ENCODE measurements at regions not wholly inside any gene's neighbourhood (a gene's known extent, or its start where the extent isn't known, plus 50 kb on each side); places are given as distances from the start of the nearest gene placed in this dataset.

GRCh38 chr6:169887529-169888140 is 136.2 kb downstream of the ERMARD start:
- TF ChIP-seq GATA2 (IDR thresholded peaks at IDR 0.05; ENCODE audit: low read depth, low read length), result no peak
- no peak for TF ChIP-seq GATA3 (IDR thresholded peaks at IDR 0.05; ENCODE audit: low read depth, low read length)

GRCh38 chr6:169886631-169887227 is 135.3 kb downstream of the ERMARD start:
- TF ChIP-seq GATA2 (IDR thresholded peaks at IDR 0.05; ENCODE audit: low read depth, low read length) (no peak), GATA3 (IDR thresholded peaks at IDR 0.05; ENCODE audit: low read depth, low read length) (no peak)

- TF ChIP-seq GATA3 (IDR thresholded peaks at IDR 0.05; ENCODE audit: low read depth, low read length) (no peak), GATA2 (IDR thresholded peaks at IDR 0.05; ENCODE audit: low read depth, low read length) (no peak)
These were observed 134.4 kb downstream of the ERMARD start for GRCh38 chr6:169885831-169886230.

GRCh38 chr6:169885131-169885530 is 133.7 kb downstream of the ERMARD start:
- no peak for TF ChIP-seq GATA3 (IDR thresholded peaks at IDR 0.05; ENCODE audit: low read depth, low read length)
- no peak for TF ChIP-seq GATA2 (IDR thresholded peaks at IDR 0.05; ENCODE audit: low read depth, low read length)

- TF ChIP-seq GATA2 (IDR thresholded peaks at IDR 0.05; ENCODE audit: low read depth, low read length) (no peak), GATA3 (IDR thresholded peaks at IDR 0.05; ENCODE audit: low read depth, low read length) (no peak)
These were observed 132.7 kb downstream of the ERMARD start for GRCh38 chr6:169884158-169884557.

GRCh38 chr6:169883316-169883715 is 131.9 kb downstream of the ERMARD start:
- TF ChIP-seq GATA2 (IDR thresholded peaks at IDR 0.05; ENCODE audit: low read depth, low read length) (no peak), GATA3 (IDR thresholded peaks at IDR 0.05; ENCODE audit: low read depth, low read length) (no peak)

GRCh38 chr6:169881976-169882375 is 130.6 kb downstream of the ERMARD start:
- TF ChIP-seq GATA3 (IDR thresholded peaks at IDR 0.05; ENCODE audit: low read depth, low read length) (no peak), GATA2 (IDR thresholded peaks at IDR 0.05; ENCODE audit: low read depth, low read length) (no peak)

- TF ChIP-seq GATA2 (IDR thresholded peaks at IDR 0.05; ENCODE audit: low read depth, low read length), result no peak
- TF ChIP-seq GATA3 (IDR thresholded peaks at IDR 0.05; ENCODE audit: low read depth, low read length), result no peak
These were observed 130.0 kb downstream of the ERMARD start for GRCh38 chr6:169881398-169881797.

- TF ChIP-seq GATA2 (IDR thresholded peaks at IDR 0.05; ENCODE audit: low read depth, low read length) (no peak), GATA3 (IDR thresholded peaks at IDR 0.05; ENCODE audit: low read depth, low read length) (no peak)
These were observed 129.1 kb downstream of the ERMARD start for GRCh38 chr6:169880516-169880915.

- no peak for TF ChIP-seq GATA3 (IDR thresholded peaks at IDR 0.05; ENCODE audit: low read depth, low read length)
- TF ChIP-seq GATA2 (IDR thresholded peaks at IDR 0.05; ENCODE audit: low read depth, low read length), result no peak
These were observed 117.9 kb downstream of the ERMARD start for GRCh38 chr6:169869301-169869700.

- no peak for TF ChIP-seq GATA2 (IDR thresholded peaks at IDR 0.05; ENCODE audit: low read depth, low read length)
- TF ChIP-seq GATA3 (IDR thresholded peaks at IDR 0.05; ENCODE audit: low read depth, low read length), result no peak
These were observed 117.0 kb downstream of the ERMARD start for GRCh38 chr6:169868458-169868857.

- TF ChIP-seq GATA3 (IDR thresholded peaks at IDR 0.05; ENCODE audit: low read depth, low read length) (no peak), GATA2 (IDR thresholded peaks at IDR 0.05; ENCODE audit: low read depth, low read length) (no peak)
These were observed 116.3 kb downstream of the ERMARD start for GRCh38 chr6:169867751-169868191.

- TF ChIP-seq GATA2 (IDR thresholded peaks at IDR 0.05; ENCODE audit: low read depth, low read length), result no peak
- TF ChIP-seq GATA3 (IDR thresholded peaks at IDR 0.05; ENCODE audit: low read depth, low read length), result no peak
These were observed 115.5 kb downstream of the ERMARD start for GRCh38 chr6:169866668-169867521.

- TF ChIP-seq GATA3 (IDR thresholded peaks at IDR 0.05; ENCODE audit: low read depth, low read length) (no peak), GATA2 (IDR thresholded peaks at IDR 0.05; ENCODE audit: low read depth, low read length) (no peak)
These were observed 114.7 kb downstream of the ERMARD start for GRCh38 chr6:169866140-169866534.
